ENCODE measurements at regions not wholly inside any gene's neighbourhood (a gene's known extent, or its start where the extent isn't known, plus 50 kb on each side); places are given as distances from the start of the nearest gene placed in this dataset.

GRCh38 chr16:82542714-82543113, 84.1 kb upstream of the CDH13 start:
- TF ChIP-seq CTCF (IDR thresholded peaks at IDR 0.05): no peak
- no peak for TF ChIP-seq POLR2A (IDR thresholded peaks at IDR 0.05)
- no peak for DNase-seq (ENCODE audit: low spot score in 2 of 2)
- intact Hi-C loops (cut with DNase I; ENCODE audit: low total_unique reads): no loop called here
- H3K4me3 ChIP-seq (ENCODE audit: low read depth, poor library complexity, severe bottlenecking): no peak overlapping the region
- WGBS, 2 donors: 59 to 85% methylated on average over 1 of the region's 1 CpG

GRCh38 chr16:82541103-82541502, 85.7 kb upstream of the CDH13 start:
- TF ChIP-seq CTCF (IDR thresholded peaks at IDR 0.05) (no peak), POLR2A (IDR thresholded peaks at IDR 0.05) (no peak)
- H3K4me3 ChIP-seq (ENCODE audit: low read depth, poor library complexity, severe bottlenecking): no peak overlapping the region
- intact Hi-C loops (cut with DNase I; ENCODE audit: low total_unique reads): no loop called here
- 61 to 62% methylated on average over 5 of the region's 5 CpGs for WGBS, 2 donors
- no peak for DNase-seq (ENCODE audit: low spot score in 2 of 2)

- 48 to 63% methylated on average over 2 of the region's 2 CpGs for WGBS, 2 donors
- intact Hi-C loops (cut with DNase I; ENCODE audit: low total_unique reads): no loop called here
- H3K4me3 ChIP-seq (ENCODE audit: low read depth, poor library complexity, severe bottlenecking): no peak overlapping the region
- no peak for DNase-seq (ENCODE audit: low spot score in 2 of 2)
- TF ChIP-seq CTCF (IDR thresholded peaks at IDR 0.05) (no peak), POLR2A (IDR thresholded peaks at IDR 0.05) (no peak)
Observed at GRCh38 chr16:82535764-82536163, 91.0 kb upstream of the CDH13 start.

GRCh38 chr16:82535262-82535661, 91.5 kb upstream of the CDH13 start:
- WGBS, 2 donors: 73 to 84% methylated on average over 4 of the region's 4 CpGs
- no peak overlapping the region for H3K4me3 ChIP-seq (ENCODE audit: low read depth, poor library complexity, severe bottlenecking)
- no peak for DNase-seq (ENCODE audit: low spot score in 2 of 2)
- no peak for TF ChIP-seq CTCF (IDR thresholded peaks at IDR 0.05)
- TF ChIP-seq POLR2A (IDR thresholded peaks at IDR 0.05): no peak
- intact Hi-C loops (cut with DNase I; ENCODE audit: low total_unique reads): no loop called here

- intact Hi-C loops (cut with DNase I; ENCODE audit: low total_unique reads): no loop called here
- WGBS, 2 donors: 62 to 67% methylated on average over 4 of the region's 4 CpGs
- TF ChIP-seq POLR2A (IDR thresholded peaks at IDR 0.05): no peak
- TF ChIP-seq CTCF (IDR thresholded peaks at IDR 0.05): no peak
Observed at GRCh38 chr16:82533189-82533588, 93.6 kb upstream of the CDH13 start.

GRCh38 chr16:82530883-82531282, 95.9 kb upstream of the CDH13 start:
- WGBS, 2 donors: 75 to 83% methylated on average over 2 of the region's 2 CpGs
- no peak for TF ChIP-seq CTCF (IDR thresholded peaks at IDR 0.05)
- no peak for TF ChIP-seq POLR2A (IDR thresholded peaks at IDR 0.05)
- intact Hi-C loops (cut with DNase I; ENCODE audit: low total_unique reads): no loop called here
- no peak overlapping the region for H3K4me3 ChIP-seq (ENCODE audit: low read depth, poor library complexity, severe bottlenecking)
- no peak for DNase-seq (ENCODE audit: low spot score in 2 of 2)

More at GRCh38 chr16:82533189-82533588, 93.6 kb upstream of the CDH13 start:
- DNase-seq (ENCODE audit: low spot score in 2 of 2): peak in 1 of 2 donors; percentile 6
- H3K4me3 ChIP-seq (ENCODE audit: low read depth, poor library complexity, severe bottlenecking): no peak overlapping the region

Measured in lower leg skin (tissue), 4 donors.